HG03378 (cell line): ENCODE measurements at regions not wholly inside any gene's neighbourhood (a gene's known extent, or its start where the extent isn't known, plus 50 kb on each side); places are given as distances from the start of the nearest gene placed in this dataset.
A peak's percentile ranks its signal among the peaks of the same experiment; 100 is the strongest.
"Not testable (repeated sequence)": the region's sequence is repeated elsewhere in the genome, so short reads cannot be mapped to it uniquely, and the experiment has no call there.

Source experiments
- ATAC-seq: cut with Tn5 transposase; IDR thresholded peaks from one replicate; pipeline ENCODE4 v1.9.1; 2021; ENCODE audit warnings: mild to moderate bottlenecking, moderate library complexity; ENCODE audit not compliant: unreplicated experiment

- ATAC-seq: no peak
These were observed 74.7 kb downstream of the LPAR4 start for GRCh38 chrX:78822157-78822690.

- peak; percentile 67 for ATAC-seq
These were observed 84.0 kb downstream of the LPAR4 start for GRCh38 chrX:78831523-78831922.

GRCh38 chrX:78838709-78839108 is 91.2 kb downstream of the LPAR4 start:
- ATAC-seq: peak; percentile 75

GRCh38 chrX:78839711-78840110 is 92.2 kb downstream of the LPAR4 start:
- no peak for ATAC-seq

- not testable (repeated sequence) for ATAC-seq
These were observed 96.7 kb downstream of the LPAR4 start for GRCh38 chrX:78844218-78844617.

- not testable (repeated sequence) for ATAC-seq
These were observed 63.9 kb upstream of the P2RY10 start for GRCh38 chrX:78881248-78881647.

GRCh38 chrX:78886550-78886949 is 58.6 kb upstream of the P2RY10 start:
- no peak for ATAC-seq
